ENCODE measurements at regions not wholly inside any gene's neighbourhood (a gene's known extent, or its start where the extent isn't known, plus 50 kb on each side); places are given as distances from the start of the nearest gene placed in this dataset.

GRCh38 chr4:128459547-128459946, 171.9 kb upstream of the PGRMC2 start:
- FAIRE-seq (no peak), ATAC-seq (no peak), DNase-seq (ENCODE audit: extremely low read depth in 1 of 4, low spot score in 3 of 4) (no peak)
- Histone ChIP-seq H3K36me3 (ENCODE audit: control insufficient read depth, insufficient read depth, low read length) (no peaks in the 10 kb centered on the region), H3K79me2 (ENCODE audit: control insufficient read depth, insufficient read depth, low read length) (no peaks in the 10 kb centered on the region), H3K4me1 (replicated peaks in 1 of 2; ENCODE audit: control insufficient read depth in 2 of 2, insufficient read depth in 2 of 2, low read length in 2 of 2) (peaks cover 0 to 16% of the 10 kb centered on the region in 2 experiments; a peak in 3 of 5 replicates), H3K9me1 (ENCODE audit: control insufficient read depth, insufficient read depth, low read length) (no peaks in the 10 kb centered on the region), H3K27ac (ENCODE audit: extremely low read depth, low read depth, low read length) (no peak overlapping the region), H3K9ac (ENCODE audit: insufficient read depth in 1 of 2, low read depth in 2 of 2, low read length in 2 of 2) (no peak overlapping the region), H3K4me3 (no peak overlapping the region), H3K9me3 (replicated peaks; ENCODE audit: control insufficient read depth, insufficient read depth, low read depth, low read length) (no peaks in the 10 kb centered on the region), H3K4me2 (ENCODE audit: insufficient read depth, low read length) (no peak overlapping the region), H4K20me1 (replicated peaks; ENCODE audit: control insufficient read depth, insufficient read depth, low read length) (no peaks in the 10 kb centered on the region), H3K27me3 (ENCODE audit: control insufficient read depth in 2 of 2, insufficient read depth in 2 of 2, low read length in 2 of 2) (no peaks in the 10 kb centered on the region), H2AFZ (ENCODE audit: low read depth, low read length) (no peak overlapping the region)
- intact Hi-C loops (cut with micrococcal nuclease) (no loop called here), in situ Hi-C loops (cut with MboI) (no loop called here)
- TF ChIP-seq ZNF696 (CRISPR knock-in tag; conservative IDR thresholded peaks at IDR 0.05) (no peak), CREB1 (IDR thresholded peaks at IDR 0.05) (no peak), CREB1 (CRISPR knock-in tag; IDR thresholded peaks at IDR 0.05) (no peak), GTF2F1 (IDR thresholded peaks at IDR 0.05; ENCODE audit: low read depth, low read length) (no peak), MTF1 (CRISPR knock-in tag; IDR thresholded peaks at IDR 0.05; ENCODE audit: borderline replicate concordance) (no peak), ZNF609 (CRISPR knock-in tag; IDR thresholded peaks at IDR 0.05; ENCODE audit: borderline replicate concordance) (no peak), FOXP1 (CRISPR knock-in tag; IDR thresholded peaks at IDR 0.05) (no peak), CHCHD3 (CRISPR knock-in tag; IDR thresholded peaks at IDR 0.05) (no peak), ZNF830 (CRISPR knock-in tag; IDR thresholded peaks at IDR 0.05) (no peak), POLR2AphosphoS2 (IDR thresholded peaks at IDR 0.05; ENCODE audit: low read length) (no peak), SMARCA4 (IDR thresholded peaks at IDR 0.05) (no peak)
- POLR2A ChIA-PET, result interaction anchor here (0.7 to 1.2 kb wide), 3 partner anchors 8 to 94 kb away, joined by 3 to 4 read pairs (median 3); no protein-coding TSS in a partner anchor
- no TSS peak for BruUV-seq (replicated peaks)
- WGBS (ENCODE audit: insufficient coverage, low coverage, missing lambda C conversion rate), result 27% methylated on average over 3 of the region's 3 CpGs
- CTCF ChIA-PET (ENCODE audit: low intra/inter-chr PET ratio), result no interaction called here
